Bronchial epithelial cell (primary cell): ENCODE measurements at regions not wholly inside any gene's neighbourhood (a gene's known extent, or its start where the extent isn't known, plus 50 kb on each side); places are given as distances from the start of the nearest gene placed in this dataset.
A peak's percentile ranks its signal among the peaks of the same experiment; 100 is the strongest.

Source experiments
- DNase-seq: peaks from one replicate; pipeline ENCODE4 v3.0.0-alpha.2; 2010; ENCODE audit warnings: low read depth
- FAIRE-seq: peaks from 2 replicates; lab custom pipeline; 2011; peaks lifted over from hg19 to GRCh38; lab: Jason Lieb, UNC
- H3K27me3 ChIP-seq: 2 replicates; pipeline ENCODE4 v1.5.1; 2011; ENCODE audit warnings: low read length; ENCODE audit not compliant: control insufficient read depth, insufficient read depth
- H3K36me3 ChIP-seq: 2 replicates; pipeline ENCODE4 v1.5.1; 2011; ENCODE audit warnings: low read length; ENCODE audit not compliant: control insufficient read depth, insufficient read depth
- H3K4me3 ChIP-seq: 2 replicates; pipeline ENCODE4 v1.5.1; 2011; ENCODE audit warnings: mild to moderate bottlenecking, low read depth, low read length, control low read depth
- TF ChIP-seq, protein P1 (sequence below): IDR thresholded peaks from 2 replicates; pipeline ENCODE4 v1.5.1; 2011; ENCODE audit warnings: mild to moderate bottlenecking, moderate library complexity, low read length, control low read depth, inconsistent platforms; ENCODE audit not compliant: insufficient read depth, severe bottlenecking

DNA sequence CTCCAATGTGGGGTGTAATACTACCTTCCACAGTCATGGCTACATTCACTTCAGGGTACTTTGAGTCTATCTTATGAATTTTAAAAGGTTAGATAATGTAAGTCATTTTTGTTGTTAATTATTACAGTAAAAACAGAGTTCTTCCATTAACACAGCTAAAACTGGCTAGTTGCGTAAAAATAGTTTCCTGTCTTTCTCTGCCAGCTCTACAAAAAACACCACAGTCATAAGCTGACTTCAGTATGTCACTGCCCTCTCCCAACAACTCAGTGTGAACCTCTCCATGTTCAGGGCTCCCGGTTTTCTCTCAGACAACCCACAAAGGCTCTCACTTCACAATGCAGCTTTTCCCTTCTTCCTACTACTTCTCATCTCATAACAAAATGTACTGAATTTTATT is 84.8 kb upstream of the ITGA1 start:
- FAIRE-seq (no peak), DNase-seq (no peak)
- TF ChIP-seq, protein P1, sequence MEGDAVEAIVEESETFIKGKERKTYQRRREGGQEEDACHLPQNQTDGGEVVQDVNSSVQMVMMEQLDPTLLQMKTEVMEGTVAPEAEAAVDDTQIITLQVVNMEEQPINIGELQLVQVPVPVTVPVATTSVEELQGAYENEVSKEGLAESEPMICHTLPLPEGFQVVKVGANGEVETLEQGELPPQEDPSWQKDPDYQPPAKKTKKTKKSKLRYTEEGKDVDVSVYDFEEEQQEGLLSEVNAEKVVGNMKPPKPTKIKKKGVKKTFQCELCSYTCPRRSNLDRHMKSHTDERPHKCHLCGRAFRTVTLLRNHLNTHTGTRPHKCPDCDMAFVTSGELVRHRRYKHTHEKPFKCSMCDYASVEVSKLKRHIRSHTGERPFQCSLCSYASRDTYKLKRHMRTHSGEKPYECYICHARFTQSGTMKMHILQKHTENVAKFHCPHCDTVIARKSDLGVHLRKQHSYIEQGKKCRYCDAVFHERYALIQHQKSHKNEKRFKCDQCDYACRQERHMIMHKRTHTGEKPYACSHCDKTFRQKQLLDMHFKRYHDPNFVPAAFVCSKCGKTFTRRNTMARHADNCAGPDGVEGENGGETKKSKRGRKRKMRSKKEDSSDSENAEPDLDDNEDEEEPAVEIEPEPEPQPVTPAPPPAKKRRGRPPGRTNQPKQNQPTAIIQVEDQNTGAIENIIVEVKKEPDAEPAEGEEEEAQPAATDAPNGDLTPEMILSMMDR = no peak
- Histone ChIP-seq H3K4me3 (no peak overlapping the region), H3K36me3 (no peaks in the 10 kb centered on the region), H3K27me3 (no peaks in the 10 kb centered on the region)

DNA sequence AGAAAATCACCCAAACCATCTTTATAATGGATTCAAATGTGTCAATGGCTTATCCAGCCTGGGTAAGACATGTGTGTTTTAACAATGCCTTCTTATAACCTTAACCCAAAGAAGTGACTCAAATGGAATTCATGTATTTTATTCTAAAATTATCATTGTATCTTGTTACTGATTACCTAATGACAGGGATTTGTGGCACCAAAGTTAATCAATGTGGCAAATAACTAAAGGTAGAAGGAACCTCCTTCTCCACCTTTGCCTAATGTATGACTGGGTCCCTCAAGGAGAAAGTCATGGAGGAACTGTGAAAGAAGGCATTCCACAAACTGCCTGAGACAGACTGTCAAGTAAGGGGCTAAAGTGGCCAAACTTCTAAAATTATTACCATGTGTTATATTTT is 84.4 kb upstream of the ITGA1 start:
- DNase-seq = no peak
- no peak overlapping the region for H3K4me3 ChIP-seq
- TF ChIP-seq, protein P1 = no peak
- H3K27me3 ChIP-seq = no peaks in the 10 kb centered on the region
- FAIRE-seq = no peak
- H3K36me3 ChIP-seq = no peaks in the 10 kb centered on the region

DNA sequence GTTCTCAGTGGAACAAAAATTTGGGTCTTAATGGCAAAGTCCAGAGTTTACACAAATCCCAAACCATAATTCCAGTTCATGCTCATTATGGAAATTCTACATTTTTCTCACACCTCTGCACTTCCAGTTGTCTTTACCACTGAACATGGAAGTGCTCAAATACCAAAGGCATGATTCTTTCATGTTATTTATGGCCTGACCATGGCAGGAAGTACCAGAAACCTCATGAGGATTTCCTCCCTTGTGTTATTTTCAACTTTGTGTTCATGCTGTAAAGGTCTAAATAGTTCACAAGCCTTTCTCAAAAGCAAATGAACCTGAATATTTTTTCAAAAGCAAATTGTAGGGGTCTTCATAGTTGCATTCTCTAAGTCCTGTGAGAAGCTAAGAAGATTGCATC is 82.0 kb upstream of the ITGA1 start:
- Histone ChIP-seq H3K27me3 (no peaks in the 10 kb centered on the region), H3K4me3 (no peak overlapping the region), H3K36me3 (no peaks in the 10 kb centered on the region)
- TF ChIP-seq, protein P1 = no peak
- peak; percentile 50 for DNase-seq
- no peak for FAIRE-seq

DNA sequence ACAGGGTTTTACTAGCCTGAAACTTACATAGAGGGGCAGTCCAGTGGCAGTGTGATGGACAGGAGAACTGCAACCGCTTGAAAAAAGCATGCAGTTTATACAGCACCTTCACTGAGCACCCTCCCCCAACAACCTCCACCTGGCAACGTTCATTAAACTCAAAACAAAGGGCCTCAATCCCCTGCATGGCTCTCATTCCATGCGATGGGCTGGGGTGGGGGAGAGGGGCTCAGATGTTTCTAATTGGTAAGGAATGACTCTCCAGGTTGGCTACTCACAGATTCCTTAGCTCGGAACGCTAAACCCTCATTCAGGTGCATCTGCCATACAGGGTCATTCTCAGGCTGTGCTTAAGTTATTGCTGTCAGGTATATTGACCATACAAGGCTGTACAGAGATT is 80.9 kb upstream of the ITGA1 start:
- TF ChIP-seq, protein P1 = no peak
- H3K27me3 ChIP-seq = no peaks in the 10 kb centered on the region
- DNase-seq (no peak), FAIRE-seq (no peak)
- no peak overlapping the region for H3K4me3 ChIP-seq
- no peaks in the 10 kb centered on the region for H3K36me3 ChIP-seq

DNA sequence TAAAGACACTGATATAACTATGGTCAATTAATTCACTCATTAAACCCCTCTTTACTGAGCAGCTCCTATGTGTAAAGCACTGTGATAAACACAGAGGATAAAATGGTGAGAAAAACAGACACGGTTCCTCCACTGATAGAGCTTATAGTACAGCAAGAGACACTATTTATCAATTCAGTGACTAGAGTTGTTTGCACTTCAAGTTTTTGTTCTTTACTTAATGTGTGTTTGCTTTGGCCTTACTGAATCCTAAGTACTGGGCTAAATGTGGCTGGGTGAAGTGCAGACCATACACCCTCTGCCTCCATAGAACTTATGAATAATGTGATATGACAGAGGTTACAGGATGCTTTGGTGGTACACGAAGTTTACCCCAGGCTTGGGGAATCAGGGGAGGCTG is 80.1 kb upstream of the ITGA1 start:
- H3K27me3 ChIP-seq = no peaks in the 10 kb centered on the region
- H3K36me3 ChIP-seq = no peaks in the 10 kb centered on the region
- DNase-seq (no peak), FAIRE-seq (no peak)
- no peak overlapping the region for H3K4me3 ChIP-seq
- TF ChIP-seq, protein P1 = no peak

DNA sequence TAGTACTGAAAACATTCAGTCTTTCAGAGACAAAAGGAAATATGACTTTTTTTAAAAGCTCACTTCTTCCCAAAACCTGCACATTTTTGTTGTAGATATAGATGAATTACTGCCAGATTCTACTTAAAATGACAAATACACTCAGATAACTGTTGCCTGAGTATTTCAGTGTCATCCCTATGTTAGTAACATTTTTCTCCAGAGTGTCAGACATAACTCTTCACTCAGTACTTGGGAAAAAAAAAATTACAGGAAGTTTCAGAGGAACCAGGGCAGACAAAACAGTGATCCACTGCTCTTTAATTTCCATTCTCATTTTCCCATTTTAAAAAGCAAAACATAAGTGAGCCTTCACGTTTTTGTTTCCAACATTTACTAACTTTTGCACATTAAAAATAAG is 79.3 kb upstream of the ITGA1 start:
- no peak for DNase-seq
- Histone ChIP-seq H3K27me3 (no peaks in the 10 kb centered on the region), H3K4me3 (no peak overlapping the region), H3K36me3 (no peaks in the 10 kb centered on the region)
- TF ChIP-seq, protein P1 = no peak
- FAIRE-seq = no peak
